GM23248 (cell line): ENCODE measurements at regions not wholly inside any gene's neighbourhood (a gene's known extent, or its start where the extent isn't known, plus 50 kb on each side); places are given as distances from the start of the nearest gene placed in this dataset.

Experiments used
- EZH2 ChIP-seq: fragments of 200-600 bp; sonication (generic); IDR thresholded peaks from 2 replicates; pipeline ENCODE4 v1.6.1; 2018; ENCODE audit warnings: antibody characterized with exemption, mild to moderate bottlenecking; ENCODE audit not compliant: insufficient read depth, poor library complexity, severe bottlenecking
- EZH2phosphoT487 ChIP-seq: fragments of 200-600 bp; sonication (generic); IDR thresholded peaks from 2 replicates; pipeline ENCODE4 v1.6.1; 2018; ENCODE audit warnings: antibody characterized with exemption, moderate library complexity, mild to moderate bottlenecking, low read depth; ENCODE audit not compliant: insufficient read depth

GRCh38 chr13:80726868-80727267, 385.9 kb upstream of the SPRY2 start:
- TF ChIP-seq EZH2phosphoT487 (no peak), EZH2 (no peak)
